H1 (cell line): ENCODE measurements at regions not wholly inside any gene's neighbourhood (a gene's known extent, or its start where the extent isn't known, plus 50 kb on each side); places are given as distances from the start of the nearest gene placed in this dataset.

Experiments used
- CTCF ChIA-PET: fragments of 300-600 bp; sonication (Branson Sonifier 250); formaldehyde crosslinking; loops from one replicate; lab custom pipeline; 2021; ENCODE audit not compliant: partially characterized antibody; lab: Charles Lee
- POLR2A ChIA-PET: fragments of 300-600 bp; sonication (Branson Sonifier 250); formaldehyde crosslinking; loops from one replicate; lab custom pipeline; 2021; ENCODE audit warnings: inconsistent platforms; ENCODE audit not compliant: partially characterized antibody; lab: Charles Lee
- DNase-seq, 2 experiments: peaks; one replicate each; pipeline versions ENCODE4 v3.0.0 to v3.0.0-alpha.2; 2010 to 2022; ENCODE audit warnings: low spot score in 2 of 2, low read depth in 1 of 2, mixed read lengths in 1 of 2
- FAIRE-seq: peaks from 2 replicates; lab custom pipeline; 2011; peaks lifted over from hg19 to GRCh38; lab: Jason Lieb, UNC
- H2AFZ ChIP-seq: 2 replicates; pipeline ENCODE4 v1.8.1; 2012; ENCODE audit warnings: low read length, inconsistent platforms
- H2AK5ac ChIP-seq: 2 replicates; pipeline ENCODE4 v1.6.1; 2013; ENCODE audit warnings: low read depth, low read length
- H2BK120ac ChIP-seq: replicated peaks from 2 replicates; pipeline ENCODE3; 2013; ENCODE audit warnings: low read depth, low read length, inconsistent platforms
- H2BK12ac ChIP-seq: 2 replicates; pipeline ENCODE4 v1.6.1; 2013; ENCODE audit warnings: low read depth, low read length
- H2BK15ac ChIP-seq: 2 replicates; pipeline ENCODE4 v1.6.1; 2013; ENCODE audit warnings: low read length
- H2BK20ac ChIP-seq: 2 replicates; pipeline ENCODE4 v1.6.1; 2013; ENCODE audit warnings: low read length
- H2BK5ac ChIP-seq: 2 replicates; pipeline ENCODE4 v1.6.1; 2013; ENCODE audit warnings: low read depth, low read length
- H3K14ac ChIP-seq: 2 replicates; pipeline ENCODE4 v1.6.1; 2013; ENCODE audit warnings: inconsistent platforms; ENCODE audit not compliant: insufficient read length
- H3K18ac ChIP-seq: 2 replicates; pipeline ENCODE4 v1.6.1; 2013; ENCODE audit warnings: low read length; ENCODE audit errors: extremely low read depth
- H3K23ac ChIP-seq: 2 replicates; pipeline ENCODE4 v1.6.1; 2013; ENCODE audit warnings: inconsistent platforms; ENCODE audit not compliant: insufficient read length
- H3K23me2 ChIP-seq: 2 replicates; pipeline ENCODE4 v1.6.1; 2013; ENCODE audit warnings: low read depth, low read length
- H3K27ac ChIP-seq: 2 replicates; pipeline ENCODE4 v1.6.1; 2011; ENCODE audit warnings: low read depth, low read length, inconsistent platforms
- H3K27me3 ChIP-seq, 4 experiments: replicated peaks in 1 of 4; 1 replicate in 1 of 4; 2 replicates in 3 of 4; pipeline versions ENCODE4 v1.6.1 to v1.8.1; 2011 to 2013; ENCODE audit warnings: low read length in 3 of 4, mild to moderate bottlenecking in 3 of 4, inconsistent platforms in 2 of 4, mixed read lengths in 2 of 4, moderate library complexity in 1 of 4; ENCODE audit not compliant: control insufficient read depth in 3 of 4, insufficient read depth in 3 of 4; ENCODE audit errors: extremely low read depth in 1 of 4
- H3K36me3 ChIP-seq, 4 experiments: 2 replicates each; pipeline versions ENCODE4 v1.6.1 to v1.8.1; 2011 to 2013; ENCODE audit warnings: mild to moderate bottlenecking in 4 of 4, low read length in 3 of 4, moderate library complexity in 2 of 4, control low read depth in 1 of 4, inconsistent platforms in 1 of 4; ENCODE audit not compliant: insufficient read depth in 4 of 4, control insufficient read depth in 2 of 4
- H3K4ac ChIP-seq: replicated peaks from 2 replicates; pipeline ENCODE3; 2013; ENCODE audit warnings: low read length, low read depth, mixed read lengths, inconsistent platforms; ENCODE audit not compliant: insufficient read length
- H3K4me1 ChIP-seq, 4 experiments: replicated peaks in 1 of 4; 1 replicate in 1 of 4; 2 replicates in 3 of 4; pipeline versions ENCODE4 v1.6.1 to v1.8.1; 2011 to 2013; ENCODE audit warnings: low read length in 3 of 4, inconsistent platforms in 2 of 4, mixed read lengths in 1 of 4; ENCODE audit not compliant: insufficient read depth in 4 of 4, control insufficient read depth in 3 of 4
- H3K4me2 ChIP-seq, 2 experiments: 2 replicates each; pipeline versions ENCODE4 v1.6.1 to v1.8.1; 2011 to 2013; ENCODE audit warnings: low read depth in 2 of 2, low read length in 2 of 2, control low read depth in 1 of 2, inconsistent platforms in 1 of 2, mild to moderate bottlenecking in 1 of 2; ENCODE audit not compliant: insufficient read depth in 1 of 2
- H3K4me3 ChIP-seq, 4 experiments: fragments of 200-600, 300-600 bp in 1 of 4; sonication (generic), shearing (Covaris generic), sonication (Bioruptor Twin) in 1 of 4; 2 replicates each; pipeline versions ENCODE4 v1.5.1 to v1.8.1; 2011 to 2016; ENCODE audit warnings: low read length in 4 of 4, low read depth in 3 of 4, control low read depth in 2 of 4, inconsistent platforms in 2 of 4, mild to moderate bottlenecking in 2 of 4, mixed read lengths in 1 of 4, moderate library complexity in 1 of 4; ENCODE audit not compliant: insufficient read depth in 2 of 4; ENCODE audit errors: extremely low read depth in 1 of 4
- H3K56ac ChIP-seq: replicated peaks from 2 replicates; pipeline ENCODE3; 2013; ENCODE audit warnings: low read depth, mild to moderate bottlenecking, mixed read lengths, low read length, inconsistent platforms; ENCODE audit not compliant: insufficient read length
- H3K79me1 ChIP-seq: 2 replicates; pipeline ENCODE4 v1.6.1; 2013; ENCODE audit warnings: low read depth, low read length, control low read depth
- H3K79me2 ChIP-seq, 2 experiments: 2 replicates each; pipeline versions ENCODE4 v1.6.1 to v1.8.1; 2012 to 2013; ENCODE audit warnings: low read length in 2 of 2, mild to moderate bottlenecking in 2 of 2, inconsistent platforms in 1 of 2; ENCODE audit not compliant: insufficient read depth in 2 of 2, control insufficient read depth in 1 of 2
- H3K9ac ChIP-seq, 4 experiments: replicated peaks in 1 of 4; 1 replicate in 1 of 4; 2 replicates in 3 of 4; pipeline versions ENCODE4 v1.6.1 to v1.8.1; 2011 to 2013; ENCODE audit warnings: low read depth in 3 of 4, low read length in 3 of 4, control low read depth in 2 of 4, mild to moderate bottlenecking in 2 of 4, moderate library complexity in 2 of 4, inconsistent platforms in 1 of 4; ENCODE audit errors: extremely low read depth in 1 of 4
- H3K9me3 ChIP-seq, 2 experiments: 2 replicates each; pipeline versions ENCODE4 v1.6.1 to v1.8.1; 2012 to 2013; ENCODE audit warnings: mild to moderate bottlenecking in 2 of 2, moderate library complexity in 2 of 2, control low read depth in 1 of 2, inconsistent platforms in 1 of 2, low read depth in 1 of 2, low read length in 1 of 2, mixed read lengths in 1 of 2; ENCODE audit not compliant: insufficient read depth in 2 of 2
- H4K20me1 ChIP-seq, 2 experiments: replicated peaks in 1 of 2; 2 replicates each; pipeline versions ENCODE3 to v1.8.1; 2011 to 2013; ENCODE audit warnings: inconsistent platforms in 2 of 2, low read length in 2 of 2, mild to moderate bottlenecking in 1 of 2; ENCODE audit not compliant: insufficient read depth in 2 of 2, control insufficient read depth in 1 of 2
- H4K5ac ChIP-seq: 2 replicates; pipeline ENCODE4 v1.6.1; 2013; ENCODE audit warnings: low read length, low read depth, mixed read lengths, inconsistent platforms; ENCODE audit not compliant: insufficient read length
- H4K8ac ChIP-seq: 2 replicates; pipeline ENCODE4 v1.8.0; 2013; ENCODE audit warnings: mild to moderate bottlenecking, moderate library complexity, low read length, inconsistent platforms; ENCODE audit not compliant: insufficient read depth; ENCODE audit errors: extremely low read depth
- H4K91ac ChIP-seq: replicated peaks from 2 replicates; pipeline ENCODE3; 2013; ENCODE audit warnings: low read length, mixed read lengths, inconsistent platforms; ENCODE audit not compliant: insufficient read length
- ASH2L ChIP-seq: fragments of 200-600, 300-600 bp; sonication (generic); IDR thresholded peaks from one replicate; pipeline ENCODE4 v1.7.1; 2017; ENCODE audit warnings: low read length
- ATF3 ChIP-seq: IDR thresholded peaks from 2 replicates; pipeline ENCODE4 v1.6.1; 2011; ENCODE audit warnings: low read depth, mild to moderate bottlenecking, low read length; ENCODE audit not compliant: insufficient read depth
- CTBP2 ChIP-seq: IDR thresholded peaks from 2 replicates; pipeline ENCODE4 v1.7.0; 2011; ENCODE audit warnings: borderline replicate concordance, mild to moderate bottlenecking, moderate library complexity, mixed read lengths, low read length; ENCODE audit not compliant: insufficient read depth, insufficient read length
- EGR1 ChIP-seq: IDR thresholded peaks from 2 replicates; pipeline ENCODE4 v1.6.1; 2011; ENCODE audit warnings: low read depth, low read length, borderline replicate concordance
- GTF2F1 ChIP-seq: IDR thresholded peaks from 2 replicates; pipeline ENCODE4 v1.6.1; 2012; ENCODE audit warnings: low read depth, low read length, improper control_type of control experiment, borderline replicate concordance
- HDAC2 ChIP-seq, 2 experiments: fragments of 300-600 bp in 1 of 2; sonication (generic) in 1 of 2; IDR thresholded peaks; 2 replicates each; pipeline ENCODE4 v1.6.1; 2011 to 2012; ENCODE audit warnings: low read depth in 2 of 2, low read length in 2 of 2, mild to moderate bottlenecking in 2 of 2, moderate library complexity in 2 of 2, borderline replicate concordance in 1 of 2, inconsistent platforms in 1 of 2
- HDAC6 ChIP-seq: IDR thresholded peaks from one replicate; pipeline ENCODE4 v1.7.1; 2012; ENCODE audit warnings: low read depth, mild to moderate bottlenecking, inconsistent platforms, low read length, moderate library complexity
- KDM4A ChIP-seq: IDR thresholded peaks from one replicate; pipeline ENCODE4 v1.7.1; 2012; ENCODE audit warnings: low read depth, mild to moderate bottlenecking, moderate library complexity, low read length, inconsistent platforms; ENCODE audit not compliant: severe bottlenecking
- KDM5A ChIP-seq: fragments of 200-600 bp; IDR thresholded peaks from 2 replicates; pipeline ENCODE4 v1.7.1; 2012; ENCODE audit warnings: mild to moderate bottlenecking, low read length, inconsistent platforms, mixed read lengths
- PHF8 ChIP-seq: fragments of 200-600 bp; sonication (generic); conservative IDR thresholded peaks from 2 replicates; pipeline ENCODE4 v1.7.1; 2012; ENCODE audit warnings: low read depth, mild to moderate bottlenecking, inconsistent platforms, low read length, moderate library complexity
- RAD21 ChIP-seq, 2 experiments: IDR thresholded peaks in 1 of 2; conservative IDR thresholded peaks in 1 of 2; 2 replicates each; pipeline ENCODE4 v1.6.1; 2011; ENCODE audit warnings: low read depth in 2 of 2, low read length in 2 of 2, improper control_type of control experiment in 1 of 2, inconsistent platforms in 1 of 2, mild to moderate bottlenecking in 1 of 2, moderate library complexity in 1 of 2
- SIRT6 ChIP-seq: IDR thresholded peaks from one replicate; pipeline ENCODE4 v1.7.1; 2012; ENCODE audit warnings: low read length, inconsistent platforms
- SIX5 ChIP-seq: IDR thresholded peaks from 2 replicates; pipeline ENCODE4 v1.6.1; 2011; ENCODE audit warnings: mild to moderate bottlenecking, low read depth, low read length
- TAF1 ChIP-seq: IDR thresholded peaks from 2 replicates; pipeline ENCODE4 v1.6.1; 2011; ENCODE audit warnings: mild to moderate bottlenecking, low read depth, low read length
- WGBS, 2 experiments: shearing (Covaris generic) in 1 of 2; methylation state at CpG; one replicate each; pipeline versions ENCODE4 v1.1.6 to v1.1.7; 2013 to 2015; ENCODE audit warnings: low lambda C conversion rate in 2 of 2, mixed read lengths in 2 of 2, inconsistent platforms in 1 of 2, low coverage in 1 of 2, missing lambda C conversion rate in 1 of 2; ENCODE audit not compliant: insufficient replicate concordance in 2 of 2, insufficient coverage in 1 of 2, insufficient read length in 1 of 2; ENCODE audit errors: extremely low coverage in 1 of 2, missing lambda C conversion rate in 1 of 2; 5-methylcytosine and 5-hydroxymethylcytosine counted together

- ChIA-PET CTCF (interaction anchor here (0.5 kb wide), 1 partner anchor 40 kb away, joined by 3 read pairs; no protein-coding TSS in a partner anchor), POLR2A (no interaction called here)
- Histone ChIP-seq H2BK5ac (no peak overlapping the region), H2BK20ac (no peak overlapping the region), H3K23ac (no peak overlapping the region), H3K56ac (no peak overlapping the region), H3K4me2 (no peak overlapping the region), H3K4ac (no peak overlapping the region), H3K14ac (no peak overlapping the region), H2BK12ac (no peak overlapping the region), H3K27ac (no peak overlapping the region), H3K18ac (no peak overlapping the region), H2BK15ac (no peak overlapping the region), H4K91ac (no peak overlapping the region), H4K5ac (no peak overlapping the region), H3K4me3 (no peak overlapping the region), H4K8ac (no peak overlapping the region), H3K4me1 (peaks cover 0 to 6% (median 3%) of the 10 kb centered on the region in 4 experiments; a peak in 5 of 7 replicates), H3K23me2 (no peaks in the 10 kb centered on the region), H3K9ac (no peak overlapping the region), H2BK120ac (no peak overlapping the region), H2AK5ac (no peak overlapping the region), H3K36me3 (no peaks in the 10 kb centered on the region), H3K9me3 (peaks cover 0 to 6% of the 10 kb centered on the region in 2 experiments; a peak in 1 of 4 replicates), H3K79me2 (no peaks in the 10 kb centered on the region), H4K20me1 (no peaks in the 10 kb centered on the region), H2AFZ (no peak overlapping the region), H3K27me3 (no peaks in the 10 kb centered on the region), H3K79me1 (no peaks in the 10 kb centered on the region)
- DNase-seq = no peak
- 88% methylated on average over 1 of the region's 1 CpG; no CpG with 5 or more reads in 1 of the 2 experiments for WGBS, 2 experiments
- FAIRE-seq = no peak
- no peak for TF ChIP-seq KDM5A
- TF ChIP-seq CTBP2 = no peak
- TF ChIP-seq SIX5 = no peak
- no peak for TF ChIP-seq SIRT6
- no peak for TF ChIP-seq HDAC6
- TF ChIP-seq HDAC2 (IDR thresholded peaks at IDR 0.05; ENCODE audit: borderline replicate concordance in 1 of 2, low read depth in 2 of 2, low read length in 2 of 2) = no peak
- TF ChIP-seq EGR1 = no peak
- no peak for TF ChIP-seq ASH2L
- TF ChIP-seq GTF2F1 = no peak
- no peak for TF ChIP-seq RAD21 (IDR thresholded peaks at IDR 0.05 in 1 of 2, conservative IDR thresholded peaks at IDR 0.05 in 1 of 2; ENCODE audit: low read depth in 2 of 2, low read length in 2 of 2)
- TF ChIP-seq TAF1 = no peak
- no peak for TF ChIP-seq PHF8
- TF ChIP-seq KDM4A = no peak
- TF ChIP-seq ATF3 = no peak
Measured at GRCh38 chr21:35479529-35479928, 430.4 kb upstream of the RUNX1 start.
